ENCODE measurements at regions not wholly inside any gene's neighbourhood (a gene's known extent, or its start where the extent isn't known, plus 50 kb on each side); places are given as distances from the start of the nearest gene placed in this dataset.

GRCh38 chr7:113446791-113447190 is 328.4 kb upstream of the SMIM30 start:
- no peak for DNase-seq

GRCh38 chr7:113446391-113446790 is 328.0 kb upstream of the SMIM30 start:
- DNase-seq: no peak

- no peak for DNase-seq
Measured at GRCh38 chr7:113444261-113444660, 325.9 kb upstream of the SMIM30 start.

GRCh38 chr7:113440173-113440572 is 321.8 kb upstream of the SMIM30 start:
- no peak for DNase-seq

GRCh38 chr7:113431406-113431805 is 313.1 kb upstream of the SMIM30 start:
- no peak for DNase-seq

GRCh38 chr7:113424185-113424817 is 305.9 kb upstream of the SMIM30 start:
- DNase-seq: no peak

- DNase-seq: peak; percentile 81 to 85
Measured at GRCh38 chr7:113421696-113422330, 303.5 kb upstream of the SMIM30 start.

GRCh38 chr7:113414401-113415035 is 296.2 kb upstream of the SMIM30 start:
- no peak for DNase-seq

GRCh38 chr7:113412410-113412809 is 294.1 kb upstream of the SMIM30 start:
- no peak for DNase-seq

GRCh38 chr7:113410796-113411195 is 292.4 kb upstream of the SMIM30 start:
- no peak for DNase-seq

- DNase-seq: no peak
Measured at GRCh38 chr7:113408999-113409398, 290.6 kb upstream of the SMIM30 start.

GRCh38 chr7:113405296-113406056 is 287.1 kb upstream of the SMIM30 start:
- no peak for DNase-seq

GRCh38 chr7:113404245-113404644 is 285.9 kb upstream of the SMIM30 start:
- peak; percentile 13 for DNase-seq

GRCh38 chr7:113402482-113402881 is 284.1 kb upstream of the SMIM30 start:
- DNase-seq: no peak

- no peak for DNase-seq
Measured at GRCh38 chr7:113402005-113402404, 283.7 kb upstream of the SMIM30 start.

GRCh38 chr7:113394856-113395255 is 276.5 kb upstream of the SMIM30 start:
- DNase-seq: no peak

GRCh38 chr7:113392841-113393540 is 274.6 kb upstream of the SMIM30 start:
- DNase-seq: no peak

- DNase-seq: no peak
Measured at GRCh38 chr7:113392421-113392820, 274.1 kb upstream of the SMIM30 start.

- no peak for DNase-seq
Measured at GRCh38 chr7:113389112-113389646, 270.8 kb upstream of the SMIM30 start.

- no peak for DNase-seq
Measured at GRCh38 chr7:113383638-113384037, 265.3 kb upstream of the SMIM30 start.

GRCh38 chr7:113379746-113380145 is 261.4 kb upstream of the SMIM30 start:
- no peak for DNase-seq

- DNase-seq: no peak
Measured at GRCh38 chr7:113374955-113375354, 256.6 kb upstream of the SMIM30 start.

GRCh38 chr7:113373863-113374262 is 255.5 kb upstream of the SMIM30 start:
- DNase-seq: no peak

All from AML-193 (cell line).